GM12872 (cell line): ENCODE measurements at regions not wholly inside any gene's neighbourhood (a gene's known extent, or its start where the extent isn't known, plus 50 kb on each side); places are given as distances from the start of the nearest gene placed in this dataset.

ENCODE experiments used
- TF ChIP-seq, protein P1 (sequence below): IDR thresholded peaks from 3 replicates; pipeline ENCODE4 v1.5.1; 2011; ENCODE audit warnings: low read depth, mild to moderate bottlenecking, low read length, moderate library complexity; ENCODE audit not compliant: insufficient read depth

DNA sequence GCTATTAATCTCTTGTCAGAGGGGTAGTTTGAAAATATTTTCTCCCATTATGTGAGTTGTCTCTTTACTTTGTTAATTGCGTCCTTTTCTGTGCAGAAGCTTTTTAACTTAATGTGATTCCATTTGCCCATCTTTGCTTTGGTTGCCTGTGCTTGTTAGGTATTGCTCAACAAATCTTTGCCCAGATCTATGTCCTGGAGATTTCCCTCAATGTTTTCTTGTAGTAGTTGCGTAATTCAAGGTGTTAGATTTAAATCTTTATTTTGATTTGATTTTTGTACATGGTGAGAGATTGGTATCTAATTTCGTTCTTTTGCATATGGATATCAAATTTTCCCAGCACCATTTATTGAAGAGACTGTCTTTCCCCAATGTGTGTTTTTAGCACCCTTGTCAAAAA is 567.2 kb downstream of the DNAJB9 start:
- TF ChIP-seq, protein P1, sequence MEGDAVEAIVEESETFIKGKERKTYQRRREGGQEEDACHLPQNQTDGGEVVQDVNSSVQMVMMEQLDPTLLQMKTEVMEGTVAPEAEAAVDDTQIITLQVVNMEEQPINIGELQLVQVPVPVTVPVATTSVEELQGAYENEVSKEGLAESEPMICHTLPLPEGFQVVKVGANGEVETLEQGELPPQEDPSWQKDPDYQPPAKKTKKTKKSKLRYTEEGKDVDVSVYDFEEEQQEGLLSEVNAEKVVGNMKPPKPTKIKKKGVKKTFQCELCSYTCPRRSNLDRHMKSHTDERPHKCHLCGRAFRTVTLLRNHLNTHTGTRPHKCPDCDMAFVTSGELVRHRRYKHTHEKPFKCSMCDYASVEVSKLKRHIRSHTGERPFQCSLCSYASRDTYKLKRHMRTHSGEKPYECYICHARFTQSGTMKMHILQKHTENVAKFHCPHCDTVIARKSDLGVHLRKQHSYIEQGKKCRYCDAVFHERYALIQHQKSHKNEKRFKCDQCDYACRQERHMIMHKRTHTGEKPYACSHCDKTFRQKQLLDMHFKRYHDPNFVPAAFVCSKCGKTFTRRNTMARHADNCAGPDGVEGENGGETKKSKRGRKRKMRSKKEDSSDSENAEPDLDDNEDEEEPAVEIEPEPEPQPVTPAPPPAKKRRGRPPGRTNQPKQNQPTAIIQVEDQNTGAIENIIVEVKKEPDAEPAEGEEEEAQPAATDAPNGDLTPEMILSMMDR: no peak

DNA sequence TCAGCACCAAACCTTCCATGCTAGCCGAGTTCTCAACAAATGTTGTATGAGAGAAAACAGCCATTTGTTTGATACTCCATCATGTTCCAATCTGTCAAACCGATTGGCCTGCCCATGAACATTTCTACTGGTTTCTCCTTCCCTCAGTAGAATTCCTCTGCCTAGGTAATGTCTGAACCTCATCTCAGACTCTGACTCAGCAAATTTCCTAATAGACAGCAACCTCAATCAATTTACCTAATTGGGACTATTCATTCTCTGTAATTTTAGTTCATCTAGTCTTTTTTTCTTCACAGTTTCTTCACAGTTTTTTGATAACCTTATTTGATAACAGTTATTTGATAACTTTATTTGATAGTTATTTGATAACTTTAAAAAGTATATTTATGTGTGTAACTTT is 585.1 kb downstream of the DNAJB9 start:
- TF ChIP-seq, protein P1: no peak

DNA sequence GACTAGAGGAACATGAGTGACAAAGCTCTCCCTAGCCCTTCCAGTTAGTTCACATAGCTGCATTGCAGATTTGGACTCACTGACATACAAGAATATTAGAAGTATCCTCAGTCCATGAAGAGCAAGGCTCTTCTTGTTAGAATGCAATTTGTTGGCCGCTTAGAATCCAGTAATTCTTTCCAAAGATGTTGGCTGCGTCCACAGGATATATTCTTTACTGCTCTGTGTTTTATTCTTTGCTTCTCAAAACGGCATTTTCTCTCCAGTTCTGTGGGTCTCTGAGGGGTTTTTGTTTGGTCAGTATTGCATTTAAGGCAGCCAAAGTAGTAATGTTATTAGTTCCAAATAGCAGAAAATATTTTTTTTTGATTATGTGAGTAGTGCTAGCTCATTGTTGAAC is 588.6 kb downstream of the DNAJB9 start:
- TF ChIP-seq, protein P1: no peak

DNA sequence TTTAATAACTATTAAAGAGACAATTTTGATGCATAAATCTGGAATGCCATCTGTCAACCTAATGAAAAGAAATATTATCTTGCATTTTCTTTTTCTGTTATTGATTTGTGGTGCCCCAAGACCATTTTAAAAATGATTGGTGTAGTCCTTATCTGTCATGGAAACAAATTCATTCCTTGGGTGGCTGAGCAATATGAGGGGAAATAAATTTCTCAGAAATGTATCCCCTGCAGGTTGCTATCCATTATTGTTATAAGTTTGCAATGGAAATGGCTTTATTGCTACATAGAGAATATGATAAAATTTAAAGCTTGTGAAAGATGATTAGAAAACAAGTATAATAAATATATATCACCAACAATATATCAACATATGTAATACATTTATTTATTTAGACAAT is 607.0 kb downstream of the DNAJB9 start:
- TF ChIP-seq, protein P1: no peak

DNA sequence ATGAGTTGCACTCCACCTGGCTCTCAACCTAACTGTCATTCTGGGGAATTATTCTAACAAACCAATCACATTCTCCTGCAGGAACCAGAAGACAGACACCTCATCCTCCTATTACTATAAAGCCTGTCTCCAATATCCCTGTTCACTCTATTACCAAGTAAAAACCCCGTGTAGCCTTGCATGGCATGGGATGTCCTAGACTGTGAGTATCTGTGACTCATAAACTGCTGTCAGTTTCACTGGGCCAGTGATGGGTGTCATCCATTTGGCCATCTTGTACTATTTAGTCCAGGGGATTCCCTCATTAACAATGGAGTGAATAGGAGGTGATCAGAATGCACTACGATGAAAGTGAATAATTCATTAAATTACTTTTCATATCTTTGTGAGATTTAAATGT is 608.7 kb downstream of the DNAJB9 start:
- TF ChIP-seq, protein P1: no peak

DNA sequence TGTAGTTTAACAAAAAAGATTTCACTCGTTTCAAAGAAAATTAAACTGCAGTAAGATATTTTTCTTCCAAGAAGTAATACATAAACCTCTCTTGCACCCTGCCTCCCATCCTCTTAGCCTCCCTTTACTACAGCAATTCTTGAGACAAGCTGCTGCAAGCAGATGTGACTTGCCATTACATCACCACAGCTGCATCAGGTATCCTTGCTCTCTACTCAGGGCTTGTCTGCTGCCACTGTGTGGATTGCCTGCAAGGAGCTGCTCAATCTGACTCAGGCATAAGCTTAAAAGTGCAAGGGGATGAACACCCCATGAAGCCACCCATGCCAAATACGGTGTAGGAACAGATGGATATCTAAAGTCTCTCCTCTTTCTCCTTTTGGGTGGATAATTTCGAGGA is 609.9 kb downstream of the DNAJB9 start:
- TF ChIP-seq, protein P1: no peak

DNA sequence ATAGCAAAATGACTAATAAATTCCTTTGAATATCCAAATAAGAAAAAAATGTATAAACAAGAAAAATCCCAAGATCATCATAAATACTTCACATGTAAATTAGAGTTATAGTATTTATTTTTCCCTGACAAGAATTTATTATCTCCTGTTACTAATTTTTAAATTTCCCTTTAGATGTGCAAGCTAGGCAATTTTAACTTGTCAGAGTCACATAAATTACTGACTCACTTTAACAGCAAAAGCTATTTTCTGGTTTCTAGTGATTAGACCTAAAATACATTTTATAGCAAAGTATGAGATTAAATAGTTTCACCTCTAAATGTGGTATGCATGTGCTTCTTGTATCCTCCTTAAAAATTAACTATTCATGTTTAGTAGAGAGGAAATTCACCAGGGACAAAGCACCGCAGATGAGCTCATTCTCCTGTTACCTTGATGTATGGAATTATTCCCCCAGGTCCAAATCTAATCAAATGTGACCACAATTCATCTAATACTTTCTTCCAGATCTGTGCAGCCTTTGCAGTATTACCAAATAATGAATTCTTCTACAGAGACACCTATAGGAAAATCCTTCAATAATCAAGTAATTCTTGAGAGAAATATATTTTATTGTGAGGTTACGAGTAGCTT is 621.2 kb downstream of the DNAJB9 start:
- TF ChIP-seq, protein P1: no peak
